Left lung (tissue), 4 donors: ENCODE measurements at regions not wholly inside any gene's neighbourhood (a gene's known extent, or its start where the extent isn't known, plus 50 kb on each side); places are given as distances from the start of the nearest gene placed in this dataset.

Experiments used
- ATAC-seq: fragments of 200-7000 bp; cut with Tn5 transposase; one replicate; pipeline ENCODE4 v1.9.1; 2020; ENCODE audit warnings: moderate library complexity
- DNase-seq, 4 donors: peaks; one replicate each; pipeline ENCODE4 v3.0.0-alpha.2; 2013 to 2020
- H3K27ac ChIP-seq, 2 donors: fragments of 200-600 bp; sonication (generic) in 1 of 2; one replicate each; pipeline versions ENCODE4 v1.5.0 to v1.8.0; 2020 to 2021
- H3K27me3 ChIP-seq, 2 donors: fragments of 200-600 bp; sonication (generic) in 1 of 2; one replicate each; pipeline versions ENCODE4 v1.5.0 to v1.8.0; 2020 to 2021
- H3K36me3 ChIP-seq, 2 donors: fragments of 200-600 bp; sonication (generic) in 1 of 2; one replicate each; pipeline versions ENCODE4 v1.5.0 to v1.8.0; 2020 to 2021
- H3K4me1 ChIP-seq, 2 donors: fragments of 200-600 bp; one replicate each; pipeline ENCODE4 v1.8.0; 2021
- H3K4me3 ChIP-seq, 2 donors: fragments of 200-600 bp; sonication (generic) in 1 of 2; one replicate each; pipeline versions ENCODE4 v1.5.0 to v1.8.0; 2020 to 2021; ENCODE audit warnings: mild to moderate bottlenecking in 1 of 2
- H3K9me3 ChIP-seq, 2 donors: fragments of 200-600 bp; sonication (generic) in 1 of 2; one replicate each; pipeline versions ENCODE4 v1.5.0 to v1.8.0; 2020 to 2021
- CTCF ChIP-seq, 2 donors: fragments of 200-600 bp; sonication (generic) in 1 of 2; IDR thresholded peaks; one replicate each; pipeline versions ENCODE4 v1.5.0 to v1.8.0; 2021; ENCODE audit warnings: antibody characterized with exemption in 2 of 2
- intact Hi-C, 2 donors: fragments of 100-400 bp; cut with DNase I; formaldehyde crosslinking; loops; one replicate each; pipeline versions ENCODE4 v1.11.2 to v1.14.2; 2022
- donor health status: DM: no; HTN: yes; CAD: no.
- donor health status: DM: no; HTN: no; CAD: no.

GRCh38 chr21:15172963-15173362, 108.2 kb upstream of the NRIP1 start:
- Histone ChIP-seq H3K27me3 (no peaks in the 10 kb centered on the region), H3K4me3 (no peak overlapping the region), H3K36me3 (no peaks in the 10 kb centered on the region), H3K4me1 (no peaks in the 10 kb centered on the region), H3K9me3 (no peaks in the 10 kb centered on the region), H3K27ac (no peak overlapping the region)
- no peak for TF ChIP-seq CTCF (IDR thresholded peaks at IDR 0.05)
- intact Hi-C loops = no loop called here
- DNase-seq = no peak
- ATAC-seq = no peak

DNA sequence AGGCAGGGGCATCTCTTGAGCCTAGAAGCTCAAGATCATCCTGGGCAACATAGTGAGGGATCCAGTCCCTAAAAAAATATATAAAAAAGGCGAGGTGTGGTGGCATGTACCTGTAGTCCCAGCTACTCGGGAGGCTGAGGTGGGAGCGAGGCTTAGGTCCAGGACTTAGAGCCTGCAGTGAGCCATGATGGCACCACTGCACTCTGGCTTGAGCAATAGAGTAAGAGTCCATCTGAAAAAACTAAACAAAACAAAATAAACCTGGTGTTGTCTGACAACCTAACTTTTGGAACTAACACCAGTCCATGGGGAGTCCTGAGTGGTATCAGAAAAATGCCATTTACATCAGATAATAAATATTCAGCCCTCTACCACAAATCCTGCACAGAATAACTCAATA, 110.1 kb upstream of the NRIP1 start:
- no peaks in the 10 kb centered on the region for H3K27me3 ChIP-seq
- DNase-seq = no peak
- intact Hi-C loops = no loop called here
- no peak overlapping the region for H3K4me3 ChIP-seq
- H3K27ac ChIP-seq = no peak overlapping the region
- ATAC-seq = no peak
- no peak for TF ChIP-seq CTCF (IDR thresholded peaks at IDR 0.05)
- no peaks in the 10 kb centered on the region for H3K36me3 ChIP-seq
- no peaks in the 10 kb centered on the region for H3K4me1 ChIP-seq
- H3K9me3 ChIP-seq = no peaks in the 10 kb centered on the region

DNA sequence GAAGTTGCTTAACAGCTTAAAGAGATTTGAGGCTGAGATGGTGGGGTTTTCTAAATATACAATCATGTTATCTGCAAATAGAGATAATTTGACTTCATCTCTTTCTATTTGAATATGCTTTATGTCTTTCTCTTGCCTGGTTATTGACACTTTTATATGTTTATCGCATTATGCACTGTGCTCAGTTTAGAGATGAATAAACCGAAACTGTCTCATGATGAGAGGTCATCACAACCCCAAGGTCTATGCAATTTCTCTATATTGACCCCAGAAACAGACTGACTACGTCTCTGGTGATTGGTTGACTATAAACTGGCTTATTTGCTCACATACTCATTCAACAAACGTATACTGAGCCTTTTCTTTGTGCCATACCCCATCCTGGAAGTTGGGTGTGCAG, 117.9 kb upstream of the NRIP1 start:
- no peak for TF ChIP-seq CTCF (IDR thresholded peaks at IDR 0.05)
- ATAC-seq (no peak), DNase-seq (no peak)
- Histone ChIP-seq H3K36me3 (no peaks in the 10 kb centered on the region), H3K4me1 (no peaks in the 10 kb centered on the region), H3K9me3 (no peaks in the 10 kb centered on the region), H3K27me3 (no peaks in the 10 kb centered on the region), H3K4me3 (no peak overlapping the region), H3K27ac (no peak overlapping the region)
- intact Hi-C loops = no loop called here

GRCh38 chr21:15183813-15184257, 119.0 kb upstream of the NRIP1 start:
- H3K4me1 ChIP-seq = no peaks in the 10 kb centered on the region
- no peak overlapping the region for H3K27ac ChIP-seq
- TF ChIP-seq CTCF (IDR thresholded peaks at IDR 0.05) = no peak
- no peaks in the 10 kb centered on the region for H3K36me3 ChIP-seq
- intact Hi-C loops = no loop called here
- ATAC-seq = no peak
- no peak overlapping the region for H3K4me3 ChIP-seq
- no peaks in the 10 kb centered on the region for H3K9me3 ChIP-seq
- no peaks in the 10 kb centered on the region for H3K27me3 ChIP-seq
- no peak for DNase-seq

- Histone ChIP-seq H3K36me3 (no peaks in the 10 kb centered on the region), H3K27ac (no peak overlapping the region), H3K4me1 (no peaks in the 10 kb centered on the region), H3K9me3 (no peaks in the 10 kb centered on the region), H3K4me3 (no peak overlapping the region), H3K27me3 (no peaks in the 10 kb centered on the region)
- TF ChIP-seq CTCF (IDR thresholded peaks at IDR 0.05) = no peak
- no peak for ATAC-seq
- intact Hi-C loops = no loop called here
- no peak for DNase-seq
Measured at GRCh38 chr21:15190412-15190811, 125.6 kb upstream of the NRIP1 start.
